Gastrocnemius medialis (tissue), 4 donors: ENCODE measurements at regions not wholly inside any gene's neighbourhood (a gene's known extent, or its start where the extent isn't known, plus 50 kb on each side); places are given as distances from the start of the nearest gene placed in this dataset.
"Not testable (repeated sequence)": the region's sequence is repeated elsewhere in the genome, so short reads cannot be mapped to it uniquely, and the experiment has no call there.

Experiments
- ATAC-seq, 2 donors: fragments of 150-250 bp; one replicate each; pipeline ENCODE4 v1.9.1; 2016
- DNase-seq, 2 donors: peaks; one replicate each; pipeline ENCODE4 v3.0.0-alpha.2; 2019
- H3K27ac ChIP-seq, 4 donors: fragments of 200-600 bp; sonication (generic); 1 replicate in 1 of 4; 2 replicates in 3 of 4; pipeline ENCODE4 v1.5.1; 2016 to 2018; ENCODE audit warnings: mild to moderate bottlenecking in 2 of 4, moderate library complexity in 1 of 4
- H3K27me3 ChIP-seq, 3 donors: fragments of 200-600 bp; sonication (generic) in 2 of 3; 1 replicate in 1 of 3; 2 replicates in 2 of 3; pipeline versions ENCODE4 v1.5.1 to v1.6.0; 2016 to 2019; ENCODE audit warnings: mild to moderate bottlenecking in 1 of 3, moderate library complexity in 1 of 3
- H3K36me3 ChIP-seq, 2 donors: fragments of 200-600 bp; sonication (generic) in 1 of 2; one replicate each; pipeline ENCODE4 v1.5.1; 2017 to 2018
- H3K4me1 ChIP-seq, 2 donors: fragments of 200-600 bp; sonication (generic) in 1 of 2; one replicate each; pipeline ENCODE4 v1.5.1; 2016 to 2017; ENCODE audit warnings: mild to moderate bottlenecking in 2 of 2
- H3K4me3 ChIP-seq, 4 donors: fragments of 200-600 bp; sonication (generic) in 3 of 4; 1 replicate in 1 of 4; 2 replicates in 3 of 4; pipeline ENCODE4 v1.5.1; 2016 to 2019; ENCODE audit warnings: mild to moderate bottlenecking in 2 of 4
- H3K9me3 ChIP-seq, 3 donors: fragments of 200-600 bp; sonication (generic) in 2 of 3; 1 replicate in 1 of 3; 2 replicates in 2 of 3; pipeline ENCODE4 v1.5.1; 2016 to 2019
- in situ Hi-C, 4 donors: fragments of 200-750 bp; cut with MboI; loops; one replicate each; pipeline versions ENCODE4 v1.15.0 to v1.8.0; 2017; ENCODE audit warnings: low sequenced_read_pairs in 4 of 4
- intact Hi-C: fragments of 100-400 bp; cut with DNase I; formaldehyde crosslinking; loops from one replicate; pipeline ENCODE4 v1.15.1; 2023; ENCODE audit warnings: low total_unique reads

- H3K4me1 ChIP-seq, DNase-seq, in situ Hi-C loops, H3K9me3 ChIP-seq, H3K27ac ChIP-seq, H3K4me3 ChIP-seq, intact Hi-C loops, H3K36me3 ChIP-seq, H3K27me3 ChIP-seq: not testable (repeated sequence)
- ATAC-seq, result peak in 1 of 2 donors; percentile 20
These were observed 63.3 kb upstream of the FRG2B start for GRCh38 chr10:133689897-133690296.

GRCh38 chr10:133688441-133688912 lies 61.9 kb upstream of the FRG2B start:
- in situ Hi-C loops, H3K36me3 ChIP-seq, H3K27me3 ChIP-seq, H3K4me3 ChIP-seq, intact Hi-C loops, H3K27ac ChIP-seq, H3K9me3 ChIP-seq, H3K4me1 ChIP-seq, DNase-seq: not testable (repeated sequence)
- peak; percentile 23 to 49 for ATAC-seq

GRCh38 chr10:133687689-133688440 lies 61.3 kb upstream of the FRG2B start:
- DNase-seq, in situ Hi-C loops, H3K4me1 ChIP-seq, H3K27me3 ChIP-seq, H3K27ac ChIP-seq, H3K4me3 ChIP-seq, H3K9me3 ChIP-seq, intact Hi-C loops, H3K36me3 ChIP-seq: not testable (repeated sequence)
- peak; percentile 62 to 77 for ATAC-seq

GRCh38 chr10:133686992-133687391 lies 60.4 kb upstream of the FRG2B start:
- H3K9me3 ChIP-seq, in situ Hi-C loops, H3K4me1 ChIP-seq, H3K4me3 ChIP-seq, H3K27me3 ChIP-seq, H3K27ac ChIP-seq, DNase-seq, ATAC-seq, intact Hi-C loops, H3K36me3 ChIP-seq: not testable (repeated sequence)
